Left ventricle myocardium inferior (tissue), 1 donor: ENCODE measurements at regions not wholly inside any gene's neighbourhood (a gene's known extent, or its start where the extent isn't known, plus 50 kb on each side); places are given as distances from the start of the nearest gene placed in this dataset.

Source experiments
- DNase-seq: peaks from one replicate; pipeline ENCODE4 v3.0.0-alpha.2; 2020
- H3K27ac ChIP-seq: fragments of 200-600 bp; replicated peaks from 2 replicates; pipeline ENCODE4 v1.8.0; 2021
- H3K27me3 ChIP-seq: fragments of 200-600 bp; 2 replicates; pipeline ENCODE4 v1.8.0; 2021; ENCODE audit warnings: low read depth
- H3K36me3 ChIP-seq: fragments of 200-600 bp; 2 replicates; pipeline ENCODE4 v1.8.0; 2021
- H3K4me1 ChIP-seq: fragments of 200-600 bp; 2 replicates; pipeline ENCODE4 v1.8.0; 2021
- H3K4me3 ChIP-seq: fragments of 200-600 bp; 2 replicates; pipeline ENCODE4 v1.8.0; 2021; ENCODE audit warnings: mild to moderate bottlenecking, moderate library complexity
- H3K9me3 ChIP-seq: fragments of 200-600 bp; replicated peaks from 2 replicates; pipeline ENCODE4 v1.8.0; 2021
- CTCF ChIP-seq: fragments of 200-600 bp; IDR thresholded peaks from 2 replicates; pipeline ENCODE4 v1.8.0; 2021; ENCODE audit warnings: antibody characterized with exemption, mild to moderate bottlenecking, borderline replicate concordance
- intact Hi-C: fragments of 100-400 bp; cut with micrococcal nuclease; formaldehyde crosslinking; loops from one replicate; pipeline ENCODE4 v1.11.0; 2022
- donor health status: DM: no; HTN: yes; CAD: no; lungs with severe emphysema.

- intact Hi-C loops: no loop called here
These were observed 127.8 kb downstream of the ALOX5 start for GRCh38 chr10:45501791-45502190.

GRCh38 chr10:45500798-45501197 lies 126.8 kb downstream of the ALOX5 start:
- Histone ChIP-seq H3K27ac (no peak overlapping the region), H3K36me3 (no peaks in the 10 kb centered on the region), H3K4me3 (no peak overlapping the region), H3K9me3 (peaks cover 18% of the 10 kb centered on the region), H3K4me1 (no peaks in the 10 kb centered on the region), H3K27me3 (no peaks in the 10 kb centered on the region)
- intact Hi-C loops: no loop called here
- no peak for DNase-seq
- TF ChIP-seq CTCF: no peak

More at GRCh38 chr10:45501791-45502190, 127.8 kb downstream of the ALOX5 start:
- Histone ChIP-seq H3K27me3 (no peaks in the 10 kb centered on the region), H3K27ac (no peak overlapping the region), H3K36me3 (no peaks in the 10 kb centered on the region), H3K4me3 (no peak overlapping the region), H3K9me3 (peaks cover 8% of the 10 kb centered on the region), H3K4me1 (no peaks in the 10 kb centered on the region)
- no peak for TF ChIP-seq CTCF
- no peak for DNase-seq

GRCh38 chr10:45500304-45500703 lies 126.3 kb downstream of the ALOX5 start:
- H3K9me3 ChIP-seq: peaks cover 22% of the 10 kb centered on the region
- no peak overlapping the region for H3K27ac ChIP-seq
- H3K4me1 ChIP-seq: no peaks in the 10 kb centered on the region
- no peak overlapping the region for H3K4me3 ChIP-seq
- H3K27me3 ChIP-seq: no peaks in the 10 kb centered on the region
- TF ChIP-seq CTCF: no peak
- no peaks in the 10 kb centered on the region for H3K36me3 ChIP-seq
- DNase-seq: no peak
- intact Hi-C loops: no loop called here

- Histone ChIP-seq H3K9me3 (peaks cover 30% of the 10 kb centered on the region), H3K4me3 (no peak overlapping the region), H3K36me3 (no peaks in the 10 kb centered on the region), H3K27me3 (no peaks in the 10 kb centered on the region), H3K4me1 (no peaks in the 10 kb centered on the region), H3K27ac (no peak overlapping the region)
- no peak for DNase-seq
- intact Hi-C loops: no loop called here
- TF ChIP-seq CTCF: no peak
These were observed 121.6 kb downstream of the ALOX5 start for GRCh38 chr10:45495438-45496152.
